Activated T-helper 2 cell treated with anti-CD3 and anti-CD28 coated beads, Interferon-gamma antibody, Interleukin-2, Interleukin-4, amounts not matched to agents 10 μg/mL and 5 μg/mL and 100 μg/mL, durations not matched to agents 14 hours and 24 hours and 36 hours (primary cell): ENCODE measurements at regions not wholly inside any gene's neighbourhood (a gene's known extent, or its start where the extent isn't known, plus 50 kb on each side); places are given as distances from the start of the nearest gene placed in this dataset.

Source experiments
- DNase-seq: peaks from one replicate; pipeline ENCODE4 v3.0.0; 2021; ENCODE audit warnings: low spot score
- H3K27ac Mint-ChIP-seq: one replicate; pipeline ENCODE4 v1.8.0; 2021; ENCODE audit warnings: mixed read lengths
- H3K27me3 Mint-ChIP-seq: one replicate; pipeline ENCODE4 v1.8.0; 2021; ENCODE audit warnings: low read depth, mixed read lengths
- H3K36me3 Mint-ChIP-seq: one replicate; pipeline ENCODE4 v1.8.0; 2021; ENCODE audit warnings: low read depth, mixed read lengths
- H3K4me1 Mint-ChIP-seq: one replicate; pipeline ENCODE4 v1.8.0; 2021; ENCODE audit warnings: low read depth, mixed read lengths
- H3K4me3 Mint-ChIP-seq: one replicate; pipeline ENCODE4 v1.8.0; 2021; ENCODE audit warnings: low read depth, mild to moderate bottlenecking, moderate library complexity, mixed read lengths
- H3K9me3 Mint-ChIP-seq: one replicate; pipeline ENCODE4 v1.8.0; 2021; ENCODE audit warnings: mixed read lengths
- intact Hi-C: fragments of 100-400 bp; cut with micrococcal nuclease; formaldehyde crosslinking; loops from one replicate; pipeline ENCODE4 v1.15.1; 2023

- Mint-ChIP-seq H3K4me1 (no peaks in the 10 kb centered on the region), H3K9me3 (no peaks in the 10 kb centered on the region), H3K4me3 (no peak overlapping the region), H3K27ac (no peak overlapping the region), H3K36me3 (no peaks in the 10 kb centered on the region), H3K27me3 (no peaks in the 10 kb centered on the region)
- intact Hi-C loops = loop anchor here (10.0 kb wide), 2 partner anchors 619 to 1589 kb away; partner anchors contain the start of gene HS3ST3B1
- no peak for DNase-seq
Observed at GRCh38 chr17:14923981-14924380, 341.1 kb downstream of the PMP22 start.

DNA sequence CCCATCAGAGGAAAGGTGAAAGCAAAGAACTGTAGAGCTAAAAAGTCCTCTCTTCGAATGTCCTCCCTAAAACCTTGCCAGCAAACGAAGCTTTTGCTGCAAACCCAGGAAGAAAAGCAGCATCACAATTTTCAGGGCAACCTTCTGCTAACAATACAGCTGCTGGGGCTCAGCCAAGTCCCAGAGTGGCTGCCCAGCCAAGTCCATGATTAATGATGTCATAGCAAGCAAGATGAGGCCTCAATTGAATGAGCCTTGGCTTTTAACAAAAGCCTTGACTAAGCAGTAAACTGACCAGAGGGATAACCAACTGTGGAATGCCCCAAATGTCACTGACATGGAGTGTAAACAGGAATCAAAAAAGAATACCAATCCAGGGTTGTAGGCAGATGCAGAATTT is 342.7 kb downstream of the PMP22 start:
- Mint-ChIP-seq H3K4me3 (no peak overlapping the region), H3K36me3 (no peaks in the 10 kb centered on the region), H3K27ac (no peak overlapping the region), H3K4me1 (no peaks in the 10 kb centered on the region), H3K9me3 (no peaks in the 10 kb centered on the region), H3K27me3 (no peaks in the 10 kb centered on the region)
- intact Hi-C loops = loop anchor here (10.0 kb wide), 2 partner anchors 618 to 1588 kb away; partner anchors contain the start of gene HS3ST3B1
- DNase-seq = no peak

GRCh38 chr17:14921936-14922335 is 343.2 kb downstream of the PMP22 start:
- Mint-ChIP-seq H3K9me3 (no peaks in the 10 kb centered on the region), H3K27me3 (no peaks in the 10 kb centered on the region), H3K4me3 (no peak overlapping the region), H3K36me3 (no peaks in the 10 kb centered on the region), H3K27ac (no peak overlapping the region), H3K4me1 (no peaks in the 10 kb centered on the region)
- DNase-seq = no peak
- intact Hi-C loops = loop anchor here (10.0 kb wide), 2 partner anchors 617 to 1587 kb away; partner anchors contain the start of gene HS3ST3B1

- intact Hi-C loops = loop anchor here (10.0 kb wide), 2 partner anchors 615 to 1585 kb away; partner anchors contain the start of gene HS3ST3B1
- Mint-ChIP-seq H3K36me3 (no peaks in the 10 kb centered on the region), H3K4me3 (no peak overlapping the region), H3K9me3 (no peaks in the 10 kb centered on the region), H3K27me3 (no peaks in the 10 kb centered on the region), H3K27ac (no peak overlapping the region), H3K4me1 (no peaks in the 10 kb centered on the region)
- DNase-seq = no peak
Observed at GRCh38 chr17:14919631-14920213, 345.4 kb downstream of the PMP22 start.

DNA sequence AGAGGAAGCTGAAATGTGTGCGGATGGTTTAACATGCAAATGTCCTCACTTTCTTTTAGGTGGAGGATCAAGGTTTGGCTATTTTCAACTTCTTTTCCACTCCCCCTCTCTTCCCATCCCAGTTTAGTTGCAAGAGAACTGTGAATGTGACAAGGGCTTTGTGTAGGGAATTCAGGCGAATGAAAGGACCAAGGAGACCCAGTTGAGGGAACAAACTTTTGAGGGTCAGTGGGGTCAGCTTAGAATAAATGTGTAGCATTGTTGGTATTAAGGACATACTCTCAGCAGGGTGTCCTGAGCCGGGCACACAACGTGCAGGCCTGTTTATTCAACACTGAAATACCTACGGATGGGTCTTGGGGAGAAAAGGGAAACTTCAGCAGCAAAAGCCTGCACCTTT is 346.0 kb downstream of the PMP22 start:
- H3K4me1 Mint-ChIP-seq = no peaks in the 10 kb centered on the region
- intact Hi-C loops = no loop called here
- no peaks in the 10 kb centered on the region for H3K27me3 Mint-ChIP-seq
- H3K36me3 Mint-ChIP-seq = no peaks in the 10 kb centered on the region
- no peak overlapping the region for H3K4me3 Mint-ChIP-seq
- H3K27ac Mint-ChIP-seq = no peak overlapping the region
- DNase-seq = no peak
- no peaks in the 10 kb centered on the region for H3K9me3 Mint-ChIP-seq

DNA sequence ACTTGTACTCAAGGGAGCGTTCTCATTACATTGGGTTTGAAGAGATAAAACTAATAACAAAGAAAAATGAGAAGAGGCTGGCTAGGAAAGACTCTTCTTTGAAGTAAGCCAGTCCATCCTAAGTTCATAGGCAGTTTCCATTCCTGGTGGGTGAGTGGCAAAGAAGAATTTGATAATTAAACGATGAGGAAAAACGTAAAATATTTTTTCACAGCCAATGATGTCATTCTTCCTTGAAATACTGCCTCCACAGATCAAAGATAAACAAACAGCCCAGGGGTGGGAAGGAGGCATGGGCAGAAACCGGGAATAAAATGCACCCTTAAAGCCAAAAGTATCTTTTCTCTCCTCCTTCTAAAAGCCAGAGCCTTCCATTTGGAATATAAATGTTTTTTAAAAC is 346.6 kb downstream of the PMP22 start:
- Mint-ChIP-seq H3K36me3 (no peaks in the 10 kb centered on the region), H3K9me3 (peaks cover 3% of the 10 kb centered on the region), H3K27ac (no peak overlapping the region), H3K4me3 (no peak overlapping the region), H3K27me3 (no peaks in the 10 kb centered on the region), H3K4me1 (no peaks in the 10 kb centered on the region)
- intact Hi-C loops = no loop called here
- no peak for DNase-seq

DNA sequence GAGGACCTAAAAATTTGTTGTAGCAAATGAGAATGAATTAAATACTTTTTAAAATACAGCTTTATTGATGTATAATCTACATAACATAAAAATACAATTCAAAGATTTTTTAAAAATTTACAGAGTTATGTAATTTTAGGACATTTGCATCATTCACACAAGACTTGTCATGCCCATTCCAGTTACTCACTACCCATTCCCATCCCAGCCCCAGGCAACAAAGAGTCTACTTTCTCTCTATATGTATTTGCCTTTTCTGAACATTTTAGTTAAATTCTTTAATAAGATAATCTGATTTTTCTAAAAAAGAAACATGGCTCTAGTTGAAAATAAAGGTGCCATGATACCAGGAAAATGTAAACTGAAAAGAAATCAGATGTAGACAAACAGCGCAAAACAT is 354.2 kb downstream of the PMP22 start:
- no peak for DNase-seq
- Mint-ChIP-seq H3K9me3 (peaks cover 4% of the 10 kb centered on the region), H3K36me3 (no peaks in the 10 kb centered on the region), H3K27ac (no peak overlapping the region), H3K27me3 (no peaks in the 10 kb centered on the region), H3K4me3 (no peak overlapping the region), H3K4me1 (no peaks in the 10 kb centered on the region)
- intact Hi-C loops = no loop called here

DNA sequence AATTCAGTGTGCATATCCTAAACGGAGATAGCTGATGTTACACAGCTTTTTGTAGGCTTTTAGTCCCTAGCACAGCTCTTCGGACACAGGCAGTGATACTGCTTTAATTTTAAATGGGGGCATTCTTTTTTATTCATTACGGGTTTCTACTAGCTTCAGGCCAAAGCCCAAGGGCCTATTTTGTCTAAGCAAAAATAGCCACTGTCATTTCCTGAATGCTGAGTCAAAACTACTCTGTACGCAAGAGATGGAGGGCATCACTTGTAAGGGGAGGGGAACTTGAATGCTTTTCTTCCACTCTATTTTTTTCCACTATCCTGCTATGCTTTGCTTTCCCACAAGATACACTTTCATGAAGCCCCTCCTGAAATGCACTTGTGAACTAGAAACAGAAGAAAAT is 360.7 kb downstream of the PMP22 start:
- H3K27ac Mint-ChIP-seq = no peak overlapping the region
- H3K36me3 Mint-ChIP-seq = no peaks in the 10 kb centered on the region
- no peak for DNase-seq
- no peaks in the 10 kb centered on the region for H3K27me3 Mint-ChIP-seq
- H3K4me1 Mint-ChIP-seq = no peaks in the 10 kb centered on the region
- no peak overlapping the region for H3K4me3 Mint-ChIP-seq
- H3K9me3 Mint-ChIP-seq = no peaks in the 10 kb centered on the region
- intact Hi-C loops = no loop called here

GRCh38 chr17:14903854-14904253 is 361.3 kb downstream of the PMP22 start:
- Mint-ChIP-seq H3K9me3 (no peaks in the 10 kb centered on the region), H3K27me3 (no peaks in the 10 kb centered on the region), H3K4me3 (no peak overlapping the region), H3K36me3 (no peaks in the 10 kb centered on the region), H3K27ac (no peak overlapping the region), H3K4me1 (no peaks in the 10 kb centered on the region)
- DNase-seq = no peak
- intact Hi-C loops = no loop called here

DNA sequence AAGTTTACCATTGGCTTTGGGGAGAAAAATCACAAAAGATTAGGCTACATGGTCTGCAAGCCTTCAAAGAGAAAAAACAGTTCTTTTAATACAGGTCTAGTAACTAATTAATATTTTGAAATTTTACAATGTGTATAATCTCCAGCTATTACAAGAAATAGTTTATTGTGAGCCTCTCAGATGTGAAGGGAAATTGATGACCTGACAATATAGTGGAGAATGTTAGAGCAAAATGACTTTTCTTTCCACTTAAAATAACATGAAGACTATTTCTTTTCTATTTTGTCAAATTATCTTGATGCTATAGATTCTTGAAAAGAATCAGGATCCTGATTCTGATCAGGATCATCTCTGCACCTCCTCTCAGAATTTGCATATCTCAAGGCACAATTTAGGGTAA is 362.3 kb downstream of the PMP22 start:
- Mint-ChIP-seq H3K27ac (no peak overlapping the region), H3K27me3 (no peaks in the 10 kb centered on the region), H3K36me3 (no peaks in the 10 kb centered on the region), H3K4me1 (no peaks in the 10 kb centered on the region), H3K9me3 (no peaks in the 10 kb centered on the region), H3K4me3 (no peak overlapping the region)
- no peak for DNase-seq
- intact Hi-C loops = no loop called here

DNA sequence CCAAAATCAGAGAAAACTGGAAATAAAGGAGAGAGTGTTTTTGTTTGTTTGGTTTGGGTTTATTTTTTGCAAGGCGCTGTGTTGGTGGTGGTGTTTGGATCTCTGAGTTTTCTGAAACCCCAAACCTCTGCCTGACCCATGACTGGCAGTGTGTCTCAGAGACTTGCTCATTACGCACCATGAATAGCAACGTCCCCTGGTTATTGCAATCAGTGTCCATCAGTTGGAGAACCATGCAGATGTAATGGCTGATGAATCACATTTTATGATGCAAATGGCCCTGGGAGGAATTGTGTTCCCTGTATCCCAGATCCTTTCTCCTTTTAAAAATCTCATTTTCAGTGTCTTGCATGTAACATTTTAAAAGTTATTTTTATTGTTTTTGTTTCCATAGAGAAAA is 362.8 kb downstream of the PMP22 start:
- intact Hi-C loops = no loop called here
- no peaks in the 10 kb centered on the region for H3K27me3 Mint-ChIP-seq
- no peak for DNase-seq
- H3K4me3 Mint-ChIP-seq = no peak overlapping the region
- no peaks in the 10 kb centered on the region for H3K36me3 Mint-ChIP-seq
- no peaks in the 10 kb centered on the region for H3K4me1 Mint-ChIP-seq
- H3K27ac Mint-ChIP-seq = no peak overlapping the region
- no peaks in the 10 kb centered on the region for H3K9me3 Mint-ChIP-seq

- H3K4me1 Mint-ChIP-seq = no peaks in the 10 kb centered on the region
- H3K36me3 Mint-ChIP-seq = no peaks in the 10 kb centered on the region
- no peaks in the 10 kb centered on the region for H3K27me3 Mint-ChIP-seq
- H3K4me3 Mint-ChIP-seq = no peak overlapping the region
- intact Hi-C loops = no loop called here
- H3K27ac Mint-ChIP-seq = no peak overlapping the region
- H3K9me3 Mint-ChIP-seq = no peaks in the 10 kb centered on the region
- DNase-seq = no peak
Observed at GRCh38 chr17:14901376-14901775, 363.8 kb downstream of the PMP22 start.

DNA sequence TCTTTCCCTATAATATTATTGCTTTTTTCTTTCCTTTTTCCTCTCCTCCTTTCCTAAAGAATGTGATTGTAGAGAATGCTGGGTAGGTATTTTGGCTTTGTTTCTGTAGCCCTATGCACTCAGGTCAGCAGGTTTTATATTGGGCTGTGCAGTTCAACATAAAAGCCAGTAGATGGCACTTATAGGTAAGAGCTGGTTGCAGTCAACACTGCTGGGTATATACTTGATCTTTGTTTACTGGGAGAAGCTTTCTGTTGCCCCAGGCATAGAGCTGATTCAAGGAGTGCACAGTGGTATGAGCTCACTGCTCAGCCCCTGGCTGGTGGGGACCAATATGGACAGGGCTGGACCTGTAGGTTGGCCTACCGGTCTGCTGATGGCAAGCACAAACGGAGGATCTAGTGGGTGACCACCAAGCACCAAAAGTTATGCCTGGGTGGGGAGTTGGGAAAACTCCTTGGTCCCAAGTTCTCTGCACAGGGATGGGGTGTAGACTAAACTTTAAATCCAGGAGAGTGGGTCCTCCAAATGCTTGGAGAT is 378.9 kb downstream of the PMP22 start:
- Mint-ChIP-seq H3K4me3 (no peak overlapping the region), H3K9me3 (peaks cover 12% of the 10 kb centered on the region), H3K36me3 (no peaks in the 10 kb centered on the region), H3K4me1 (no peaks in the 10 kb centered on the region), H3K27me3 (no peaks in the 10 kb centered on the region), H3K27ac (no peak overlapping the region)
- intact Hi-C loops = no loop called here
- DNase-seq = no peak

DNA sequence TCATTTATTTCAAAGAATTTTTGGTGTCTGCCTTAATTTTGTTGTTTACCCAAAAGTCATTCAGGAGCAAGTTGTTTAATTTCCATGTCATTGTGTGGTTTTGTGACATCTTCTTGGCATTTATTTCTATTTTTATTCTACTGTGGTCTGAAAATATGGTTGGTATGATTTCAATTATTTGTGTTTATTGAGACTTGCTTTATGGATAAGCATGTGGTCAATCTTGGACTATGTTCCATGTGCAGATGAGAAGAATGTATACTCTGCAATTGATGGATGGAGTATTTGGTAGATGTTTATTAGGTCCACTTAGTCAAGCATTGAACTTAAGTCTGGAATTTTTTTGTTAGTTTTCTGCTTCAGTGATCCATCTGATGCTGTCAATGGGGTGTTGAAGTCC is 383.0 kb downstream of the PMP22 start:
- peaks cover 12% of the 10 kb centered on the region for H3K9me3 Mint-ChIP-seq
- H3K36me3 Mint-ChIP-seq = no peaks in the 10 kb centered on the region
- intact Hi-C loops = no loop called here
- DNase-seq = no peak
- H3K27me3 Mint-ChIP-seq = no peaks in the 10 kb centered on the region
- H3K27ac Mint-ChIP-seq = no peak overlapping the region
- no peak overlapping the region for H3K4me3 Mint-ChIP-seq
- no peaks in the 10 kb centered on the region for H3K4me1 Mint-ChIP-seq
